Osteocyte (in vitro differentiated cells): ENCODE measurements at regions not wholly inside any gene's neighbourhood (a gene's known extent, or its start where the extent isn't known, plus 50 kb on each side); places are given as distances from the start of the nearest gene placed in this dataset. TPM values are rescaled to one million over a fixed set of nuclear protein-coding genes. Genes with fewer than 3 reads are reported as not detected.

Experiments
- DNase-seq: peaks from one replicate; pipeline ENCODE4 v3.0.0; 2021; ENCODE audit warnings: mixed read lengths; ENCODE audit not compliant: unreplicated experiment; ENCODE audit errors: extremely low spot score
- H3K27ac Mint-ChIP-seq: one replicate; pipeline ENCODE4 v1.8.0; 2021; ENCODE audit warnings: mild to moderate bottlenecking, mixed read lengths; ENCODE audit not compliant: unreplicated experiment
- H3K27me3 Mint-ChIP-seq: one replicate; pipeline ENCODE4 v1.8.0; 2021; ENCODE audit warnings: mixed read lengths; ENCODE audit not compliant: unreplicated experiment
- H3K36me3 Mint-ChIP-seq: one replicate; pipeline ENCODE4 v1.8.0; 2021; ENCODE audit warnings: mixed read lengths; ENCODE audit not compliant: unreplicated experiment
- H3K4me1 Mint-ChIP-seq: one replicate; pipeline ENCODE4 v1.8.0; 2021; ENCODE audit warnings: mixed read lengths; ENCODE audit not compliant: unreplicated experiment
- H3K4me3 Mint-ChIP-seq: one replicate; pipeline ENCODE4 v1.8.0; 2021; ENCODE audit warnings: mild to moderate bottlenecking, moderate library complexity, mixed read lengths; ENCODE audit not compliant: unreplicated experiment
- H3K9me3 Mint-ChIP-seq: one replicate; pipeline ENCODE4 v1.8.0; 2021; ENCODE audit warnings: mixed read lengths; ENCODE audit not compliant: unreplicated experiment
- CTCF ChIP-seq: fragments of 200-600 bp; sonication (generic); IDR thresholded peaks from 2 replicates; pipeline ENCODE4 v1.5.0; 2021; ENCODE audit warnings: antibody characterized with exemption, mild to moderate bottlenecking, moderate library complexity
- microRNA-seq: library from miRNA; unstranded; fragments of <30 nt; microRNA quantifications from one replicate; pipeline ENCODE4 v1.1.0, GENCODE V29; 2020; ENCODE audit not compliant: unreplicated experiment

GRCh38 chr3:67312155-67312554 lies 314.0 kb downstream of the KBTBD8 start:
- no peak for TF ChIP-seq CTCF
- no peak for DNase-seq
- Mint-ChIP-seq H3K9me3 (no peaks in the 10 kb centered on the region), H3K36me3 (no peaks in the 10 kb centered on the region), H3K4me1 (no peaks in the 10 kb centered on the region), H3K27ac (no peak overlapping the region), H3K27me3 (peaks cover 3% of the 10 kb centered on the region), H3K4me3 (no peak overlapping the region)

- no peak for DNase-seq
- H3K27ac Mint-ChIP-seq = no peak overlapping the region
- no peaks in the 10 kb centered on the region for H3K36me3 Mint-ChIP-seq
- no peaks in the 10 kb centered on the region for H3K4me1 Mint-ChIP-seq
- H3K4me3 Mint-ChIP-seq = no peak overlapping the region
- H3K9me3 Mint-ChIP-seq = no peaks in the 10 kb centered on the region
- no peak for TF ChIP-seq CTCF
- H3K27me3 Mint-ChIP-seq = peaks cover 3% of the 10 kb centered on the region
Measured at GRCh38 chr3:67318162-67318561, 320.1 kb downstream of the KBTBD8 start.

GRCh38 chr3:67324554-67324953 lies 326.4 kb downstream of the KBTBD8 start:
- no peaks in the 10 kb centered on the region for H3K4me1 Mint-ChIP-seq
- no peak overlapping the region for H3K4me3 Mint-ChIP-seq
- no peaks in the 10 kb centered on the region for H3K36me3 Mint-ChIP-seq
- no peak for TF ChIP-seq CTCF
- no peaks in the 10 kb centered on the region for H3K9me3 Mint-ChIP-seq
- no peak for DNase-seq
- no peak overlapping the region for H3K27ac Mint-ChIP-seq
- peaks cover 5% of the 10 kb centered on the region for H3K27me3 Mint-ChIP-seq

Small RNAs in the stretch of these regions (microRNA-seq; reads per million reads assigned to microRNA genes)
- not detected for gene MIR4272
